Osteoblast (primary cell): ENCODE measurements at regions not wholly inside any gene's neighbourhood (a gene's known extent, or its start where the extent isn't known, plus 50 kb on each side); places are given as distances from the start of the nearest gene placed in this dataset.

ENCODE experiments used
- DNase-seq: peaks from one replicate; pipeline ENCODE4 v3.0.0; 2011; ENCODE audit warnings: low spot score, mixed read lengths; ENCODE audit not compliant: insufficient read length; ENCODE audit errors: missing footprints
- H2AFZ ChIP-seq: 2 replicates; pipeline ENCODE4 v1.6.0; 2011; ENCODE audit warnings: mild to moderate bottlenecking, low read length
- H3K27ac ChIP-seq: 2 replicates; pipeline ENCODE4 v1.5.1; 2011; ENCODE audit warnings: mild to moderate bottlenecking, low read depth, low read length, moderate library complexity
- H3K27me3 ChIP-seq: 2 replicates; pipeline ENCODE4 v1.6.0; 2012; ENCODE audit warnings: mild to moderate bottlenecking, control low read depth, inconsistent platforms, low read length, moderate library complexity; ENCODE audit not compliant: insufficient read depth
- H3K36me3 ChIP-seq: 2 replicates; pipeline ENCODE4 v1.5.1; 2011; ENCODE audit warnings: mild to moderate bottlenecking, low read length, control low read depth, moderate library complexity; ENCODE audit not compliant: insufficient read depth
- H3K4me1 ChIP-seq: 2 replicates; pipeline ENCODE4 v1.5.1; 2011; ENCODE audit warnings: mild to moderate bottlenecking, low read length, control low read depth, moderate library complexity; ENCODE audit not compliant: insufficient read depth
- H3K4me2 ChIP-seq: 2 replicates; pipeline ENCODE4 v1.6.0; 2011; ENCODE audit warnings: mild to moderate bottlenecking, low read length; ENCODE audit not compliant: insufficient read depth
- H3K4me3 ChIP-seq: fragments of 200-600 bp; sonication (generic); 3 replicates; pipeline ENCODE4 v1.5.1; 2012; ENCODE audit warnings: mild to moderate bottlenecking, low read length, inconsistent platforms; ENCODE audit not compliant: insufficient read depth
- H3K79me2 ChIP-seq: 2 replicates; pipeline ENCODE4 v1.6.0; 2012; ENCODE audit warnings: mild to moderate bottlenecking, low read length, control low read depth, inconsistent platforms; ENCODE audit not compliant: insufficient read depth
- H3K9me3 ChIP-seq: 2 replicates; pipeline ENCODE4 v1.5.1; 2011; ENCODE audit warnings: low read depth, low read length, control low read depth
- H4K20me1 ChIP-seq: 2 replicates; pipeline ENCODE4 v1.6.0; 2012; ENCODE audit warnings: mild to moderate bottlenecking, low read length, control low read depth; ENCODE audit not compliant: insufficient read depth
- TF ChIP-seq, protein P1 (sequence below): IDR thresholded peaks from 2 replicates; pipeline ENCODE4 v1.5.1; 2011; ENCODE audit warnings: mild to moderate bottlenecking, low read depth, low read length, moderate library complexity; ENCODE audit errors: extremely low read depth

DNA sequence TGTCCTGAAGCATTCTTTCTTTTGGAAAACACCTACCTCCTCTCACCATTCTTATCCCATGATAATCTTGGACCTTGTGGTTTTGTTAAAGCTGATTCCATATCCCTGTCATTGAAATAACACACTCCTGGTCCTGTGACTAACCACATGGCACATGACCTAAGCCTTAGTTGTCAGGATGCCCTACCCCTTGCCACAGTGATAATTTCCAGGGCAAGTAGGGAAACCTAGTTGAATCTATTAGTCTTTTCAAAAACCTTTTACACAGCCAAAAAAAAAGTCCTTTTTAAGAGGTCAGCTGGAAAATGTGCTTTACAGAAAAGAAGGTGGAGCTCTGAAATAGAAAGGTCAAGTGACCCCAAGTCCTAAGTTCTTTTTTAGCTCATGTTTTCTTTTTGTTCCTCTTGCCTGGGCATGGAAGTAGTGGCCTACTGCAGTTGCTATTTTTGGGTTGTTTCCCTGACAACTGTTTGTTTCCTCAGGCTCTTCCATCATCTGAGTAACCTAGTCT lies 608.4 kb downstream of the LRFN5 start:
- Histone ChIP-seq H3K27ac (peak overlapping the region; percentile 97), H2AFZ (peak overlapping the region; percentile 62)
- TF ChIP-seq, protein P1, sequence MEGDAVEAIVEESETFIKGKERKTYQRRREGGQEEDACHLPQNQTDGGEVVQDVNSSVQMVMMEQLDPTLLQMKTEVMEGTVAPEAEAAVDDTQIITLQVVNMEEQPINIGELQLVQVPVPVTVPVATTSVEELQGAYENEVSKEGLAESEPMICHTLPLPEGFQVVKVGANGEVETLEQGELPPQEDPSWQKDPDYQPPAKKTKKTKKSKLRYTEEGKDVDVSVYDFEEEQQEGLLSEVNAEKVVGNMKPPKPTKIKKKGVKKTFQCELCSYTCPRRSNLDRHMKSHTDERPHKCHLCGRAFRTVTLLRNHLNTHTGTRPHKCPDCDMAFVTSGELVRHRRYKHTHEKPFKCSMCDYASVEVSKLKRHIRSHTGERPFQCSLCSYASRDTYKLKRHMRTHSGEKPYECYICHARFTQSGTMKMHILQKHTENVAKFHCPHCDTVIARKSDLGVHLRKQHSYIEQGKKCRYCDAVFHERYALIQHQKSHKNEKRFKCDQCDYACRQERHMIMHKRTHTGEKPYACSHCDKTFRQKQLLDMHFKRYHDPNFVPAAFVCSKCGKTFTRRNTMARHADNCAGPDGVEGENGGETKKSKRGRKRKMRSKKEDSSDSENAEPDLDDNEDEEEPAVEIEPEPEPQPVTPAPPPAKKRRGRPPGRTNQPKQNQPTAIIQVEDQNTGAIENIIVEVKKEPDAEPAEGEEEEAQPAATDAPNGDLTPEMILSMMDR = no peak

DNA sequence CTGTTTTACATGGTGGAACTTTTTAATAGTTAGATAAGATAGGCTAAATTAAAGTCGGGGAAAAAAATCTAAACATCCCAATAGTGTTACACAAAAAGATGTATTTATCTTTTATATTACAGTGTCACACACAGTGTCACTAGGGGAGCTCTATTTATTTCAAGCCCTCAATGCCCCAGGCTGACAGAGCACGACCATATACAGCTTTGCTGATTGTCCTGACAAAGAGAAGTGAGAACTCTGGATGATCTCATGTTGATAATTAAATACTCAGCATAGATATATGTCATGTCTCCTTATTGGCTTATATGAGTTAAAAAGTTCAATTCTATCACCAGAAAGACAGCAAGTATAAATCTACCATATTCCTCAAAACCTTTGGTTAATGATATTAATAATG lies 594.3 kb downstream of the LRFN5 start:
- TF ChIP-seq, protein P1 = no peak

More for the DNA sequence above, 608.4 kb downstream of the LRFN5 start:
- Histone ChIP-seq H4K20me1 (no peaks in the 10 kb centered on the region), H3K9me3 (no peaks in the 10 kb centered on the region), H3K4me3 (no peak overlapping the region), H3K27me3 (no peaks in the 10 kb centered on the region), H3K79me2 (no peaks in the 10 kb centered on the region), H3K36me3 (no peaks in the 10 kb centered on the region), H3K4me1 (peaks cover 23% of the 10 kb centered on the region), H3K4me2 (peak overlapping the region; percentile 51)
- DNase-seq = peak; percentile 47

DNA sequence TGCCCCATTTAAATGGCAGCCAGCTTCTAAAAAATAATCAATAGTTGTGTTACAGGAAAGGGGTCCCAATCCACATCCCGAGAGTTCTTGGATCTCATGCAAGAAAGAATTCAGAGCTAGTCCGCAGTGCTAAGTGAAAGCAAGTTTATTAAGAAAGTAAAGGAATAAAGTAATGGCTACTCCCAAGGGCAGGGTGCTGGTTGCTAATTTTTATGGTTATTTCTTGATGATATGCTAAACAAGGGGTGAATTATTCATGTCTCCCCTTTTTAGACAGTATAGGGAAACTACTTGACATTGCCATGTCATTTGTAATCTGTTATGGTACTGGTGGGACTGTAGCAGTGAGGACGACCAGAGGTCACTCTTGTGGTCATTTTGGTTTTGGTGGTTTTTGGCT lies 591.3 kb downstream of the LRFN5 start:
- H3K27ac ChIP-seq = no peak overlapping the region
- H3K79me2 ChIP-seq = no peaks in the 10 kb centered on the region
- H2AFZ ChIP-seq = no peak overlapping the region
- H4K20me1 ChIP-seq = no peaks in the 10 kb centered on the region
- no peaks in the 10 kb centered on the region for H3K9me3 ChIP-seq
- no peak overlapping the region for H3K4me3 ChIP-seq
- TF ChIP-seq, protein P1 = no peak
- H3K4me1 ChIP-seq = peaks cover 9% of the 10 kb centered on the region
- H3K36me3 ChIP-seq = no peaks in the 10 kb centered on the region
- no peak for DNase-seq
- H3K27me3 ChIP-seq = no peaks in the 10 kb centered on the region
- H3K4me2 ChIP-seq = no peak overlapping the region

More for the DNA sequence above, 594.3 kb downstream of the LRFN5 start:
- DNase-seq = no peak
- Histone ChIP-seq H3K79me2 (no peaks in the 10 kb centered on the region), H3K4me3 (no peak overlapping the region), H3K9me3 (no peaks in the 10 kb centered on the region), H3K4me2 (no peak overlapping the region), H3K27me3 (no peaks in the 10 kb centered on the region), H3K4me1 (no peaks in the 10 kb centered on the region), H2AFZ (no peak overlapping the region), H3K36me3 (no peaks in the 10 kb centered on the region), H3K27ac (no peak overlapping the region), H4K20me1 (no peaks in the 10 kb centered on the region)

DNA sequence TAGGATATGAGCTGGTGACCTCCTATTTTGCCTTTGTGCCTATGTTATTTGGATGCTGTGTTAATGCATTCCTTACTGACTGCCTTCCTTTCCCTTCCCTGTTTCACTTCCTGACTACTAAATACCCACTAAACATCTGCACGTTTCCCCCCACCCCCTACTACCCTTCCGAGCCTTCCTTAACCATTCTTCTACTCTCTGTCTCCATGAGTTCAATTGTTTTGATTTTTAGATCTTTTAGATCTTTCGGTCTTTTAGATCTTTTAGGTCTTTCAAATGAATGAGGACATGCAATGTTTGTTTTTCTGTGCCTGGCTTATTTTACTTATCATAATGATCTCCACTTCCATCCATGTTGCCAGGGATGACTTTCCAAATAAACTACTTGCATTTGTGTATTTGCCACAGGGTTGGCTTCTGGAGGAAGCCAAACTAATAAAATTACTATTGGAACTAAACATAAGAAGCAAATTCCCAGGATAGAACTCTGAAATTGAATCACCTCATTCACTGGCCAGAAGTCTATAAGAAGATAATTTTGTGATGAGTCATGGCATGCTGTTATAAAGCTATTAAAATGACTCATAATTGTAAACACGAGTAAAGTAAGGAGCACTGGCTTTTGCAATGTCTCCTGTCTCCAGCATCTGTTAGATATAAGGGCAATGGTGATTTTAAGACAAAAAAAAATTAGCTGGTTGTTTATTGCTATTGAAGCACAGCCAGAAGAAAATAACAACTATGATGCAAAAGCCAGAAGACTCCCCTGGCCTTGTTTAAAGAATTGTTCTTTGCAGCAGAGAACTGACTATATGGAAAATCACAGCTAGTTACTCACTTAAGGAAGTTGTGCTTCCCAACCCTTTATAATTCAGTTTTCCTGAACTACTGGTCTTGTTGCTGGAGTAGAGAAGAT lies 586.3 kb downstream of the LRFN5 start:
- no peaks in the 10 kb centered on the region for H3K79me2 ChIP-seq
- peak overlapping the region; percentile 46 for H2AFZ ChIP-seq
- TF ChIP-seq, protein P1 = no peak
- H3K27me3 ChIP-seq = no peaks in the 10 kb centered on the region
- no peaks in the 10 kb centered on the region for H3K9me3 ChIP-seq
- H3K27ac ChIP-seq = peak overlapping the region; percentile 91
- no peaks in the 10 kb centered on the region for H4K20me1 ChIP-seq
- H3K4me1 ChIP-seq = peaks cover 24% of the 10 kb centered on the region
- peak overlapping the region; percentile 82 for H3K4me2 ChIP-seq
- no peaks in the 10 kb centered on the region for H3K36me3 ChIP-seq
- peak overlapping the region; percentile 53 for H3K4me3 ChIP-seq
- no peak for DNase-seq
